Fibroblast of villous mesenchyme (primary cell): ENCODE measurements at regions not wholly inside any gene's neighbourhood (a gene's known extent, or its start where the extent isn't known, plus 50 kb on each side); places are given as distances from the start of the nearest gene placed in this dataset.

Experiments
- DNase-seq: peaks from one replicate; pipeline ENCODE4 v3.0.0-alpha.2; 2010; ENCODE audit warnings: low read depth
- H3K4me3 ChIP-seq: 2 replicates; pipeline ENCODE4 v1.5.1; 2011; ENCODE audit warnings: low read depth, mild to moderate bottlenecking, low read length
- TF ChIP-seq, protein P1 (sequence below): IDR thresholded peaks from 2 replicates; pipeline ENCODE4 v1.5.1; 2012; ENCODE audit warnings: low read depth, mild to moderate bottlenecking, low read length; ENCODE audit not compliant: insufficient read depth

- no peak for DNase-seq
- H3K4me3 ChIP-seq, result no peak overlapping the region
- TF ChIP-seq, protein P1, sequence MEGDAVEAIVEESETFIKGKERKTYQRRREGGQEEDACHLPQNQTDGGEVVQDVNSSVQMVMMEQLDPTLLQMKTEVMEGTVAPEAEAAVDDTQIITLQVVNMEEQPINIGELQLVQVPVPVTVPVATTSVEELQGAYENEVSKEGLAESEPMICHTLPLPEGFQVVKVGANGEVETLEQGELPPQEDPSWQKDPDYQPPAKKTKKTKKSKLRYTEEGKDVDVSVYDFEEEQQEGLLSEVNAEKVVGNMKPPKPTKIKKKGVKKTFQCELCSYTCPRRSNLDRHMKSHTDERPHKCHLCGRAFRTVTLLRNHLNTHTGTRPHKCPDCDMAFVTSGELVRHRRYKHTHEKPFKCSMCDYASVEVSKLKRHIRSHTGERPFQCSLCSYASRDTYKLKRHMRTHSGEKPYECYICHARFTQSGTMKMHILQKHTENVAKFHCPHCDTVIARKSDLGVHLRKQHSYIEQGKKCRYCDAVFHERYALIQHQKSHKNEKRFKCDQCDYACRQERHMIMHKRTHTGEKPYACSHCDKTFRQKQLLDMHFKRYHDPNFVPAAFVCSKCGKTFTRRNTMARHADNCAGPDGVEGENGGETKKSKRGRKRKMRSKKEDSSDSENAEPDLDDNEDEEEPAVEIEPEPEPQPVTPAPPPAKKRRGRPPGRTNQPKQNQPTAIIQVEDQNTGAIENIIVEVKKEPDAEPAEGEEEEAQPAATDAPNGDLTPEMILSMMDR, result no peak
Measured at GRCh38 chr13:99640260-99640659, 139.0 kb downstream of the TM9SF2 start.

DNA sequence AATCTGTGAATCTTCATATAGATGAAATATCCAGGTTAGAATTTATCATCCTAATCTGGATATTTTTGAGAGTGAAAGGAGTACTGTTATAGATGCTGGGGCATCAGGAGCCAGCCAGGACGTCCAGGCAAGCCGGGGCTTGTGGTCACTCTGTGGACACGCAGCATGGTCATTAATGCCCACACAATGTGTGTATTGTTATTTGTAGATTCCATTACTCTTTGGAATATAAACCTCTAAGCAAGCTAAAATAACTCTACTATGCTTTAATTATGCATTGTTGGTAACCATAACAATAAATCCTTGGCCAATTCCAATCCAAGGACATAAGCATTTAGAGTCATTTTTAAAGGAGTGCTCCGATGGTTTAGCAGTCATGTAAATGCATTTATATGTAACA, 137.9 kb downstream of the TM9SF2 start:
- H3K4me3 ChIP-seq, result no peak overlapping the region
- no peak for DNase-seq
- TF ChIP-seq, protein P1, result no peak

- H3K4me3 ChIP-seq, result no peak overlapping the region
- TF ChIP-seq, protein P1, result no peak
- DNase-seq, result no peak
Measured at GRCh38 chr13:99636728-99637353, 135.6 kb downstream of the TM9SF2 start.

DNA sequence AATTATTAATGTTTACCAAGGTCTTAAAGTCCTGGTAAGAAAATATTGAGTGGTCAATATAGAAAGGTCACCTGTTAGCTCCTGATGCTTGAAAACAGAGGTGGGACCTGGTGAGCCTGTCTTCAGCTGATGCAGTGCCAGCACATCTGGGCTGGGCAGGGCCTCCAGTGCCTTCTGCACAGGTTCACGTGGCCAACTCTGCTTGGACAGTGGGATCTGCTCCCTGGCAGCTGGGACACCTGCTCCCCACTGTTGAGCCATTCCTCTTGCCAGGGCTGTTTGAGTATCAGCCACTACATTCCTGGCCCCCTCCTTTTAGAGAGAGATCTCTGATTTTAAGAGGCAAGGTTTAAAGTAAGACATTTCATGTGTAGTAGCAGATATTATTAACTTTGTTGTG, 135.0 kb downstream of the TM9SF2 start:
- TF ChIP-seq, protein P1, result no peak
- no peak overlapping the region for H3K4me3 ChIP-seq
- no peak for DNase-seq

- DNase-seq, result no peak
- TF ChIP-seq, protein P1, result no peak
Measured at GRCh38 chr13:99634672-99635071, 133.4 kb downstream of the TM9SF2 start.

DNA sequence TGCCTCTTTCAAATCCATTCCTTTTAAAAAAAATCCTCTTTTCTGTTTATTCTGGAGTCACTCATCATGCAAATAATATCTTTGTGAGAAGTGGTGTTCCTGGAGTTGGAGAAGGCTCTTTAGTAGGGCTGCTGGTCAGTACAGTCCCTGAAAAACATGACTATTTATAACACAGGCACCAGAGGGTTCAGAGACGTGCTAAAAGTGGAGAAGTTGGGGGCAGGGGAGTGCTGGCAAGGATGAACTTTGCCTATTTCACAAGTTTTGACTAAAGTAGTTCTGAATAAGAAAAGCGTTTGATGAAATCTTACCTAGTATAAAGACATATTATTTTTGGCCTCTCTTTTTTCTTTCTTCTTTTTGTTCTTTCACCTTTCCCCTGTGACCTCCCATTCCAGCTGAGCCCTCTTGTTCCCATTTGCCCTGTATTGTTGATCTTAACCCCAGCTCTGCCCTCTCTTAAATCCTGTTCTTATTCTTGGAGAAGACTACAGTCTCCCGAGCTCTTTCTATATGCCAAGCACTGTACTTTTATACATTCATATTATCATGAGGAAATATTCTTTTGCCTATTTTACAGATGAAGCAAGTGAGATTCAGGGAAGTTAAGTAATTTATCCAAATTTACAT, 129.1 kb downstream of the TM9SF2 start:
- no peak for DNase-seq
- TF ChIP-seq, protein P1, result no peak
- no peak overlapping the region for H3K4me3 ChIP-seq

More at GRCh38 chr13:99634672-99635071, 133.4 kb downstream of the TM9SF2 start:
- no peak overlapping the region for H3K4me3 ChIP-seq
